Astrocyte (in vitro differentiated cells and primary cell): ENCODE measurements at regions not wholly inside any gene's neighbourhood (a gene's known extent, or its start where the extent isn't known, plus 50 kb on each side); places are given as distances from the start of the nearest gene placed in this dataset.

ENCODE experiments used
- DNase-seq: peaks from one replicate; pipeline ENCODE4 v3.0.0-alpha.2; 2010; ENCODE audit warnings: low read depth
- FAIRE-seq: peaks from 2 replicates; lab custom pipeline; 2011; peaks lifted over from hg19 to GRCh38; lab: Jason Lieb, UNC
- H2AFZ ChIP-seq: 2 replicates; pipeline ENCODE4 v1.6.0; 2012; ENCODE audit warnings: low read depth, low read length, inconsistent platforms
- H3K27ac ChIP-seq: 2 replicates; pipeline ENCODE4 v1.5.1; 2011; ENCODE audit warnings: low read depth, low read length, inconsistent platforms
- H3K27me3 ChIP-seq: 2 replicates; pipeline ENCODE4 v1.6.0; 2011; ENCODE audit warnings: low read length, inconsistent platforms; ENCODE audit not compliant: insufficient read depth
- H3K36me3 ChIP-seq: 2 replicates; pipeline ENCODE4 v1.5.1; 2011; ENCODE audit warnings: low read length, inconsistent platforms; ENCODE audit not compliant: insufficient read depth
- H3K4me1 ChIP-seq: 2 replicates; pipeline ENCODE4 v1.5.1; 2011; ENCODE audit warnings: low read length, inconsistent platforms; ENCODE audit not compliant: insufficient read depth
- H3K4me2 ChIP-seq: 2 replicates; pipeline ENCODE4 v1.6.0; 2012; ENCODE audit warnings: low read length, inconsistent platforms
- H3K4me3 ChIP-seq: 2 replicates; pipeline ENCODE4 v1.5.1; 2011; ENCODE audit warnings: low read depth, mild to moderate bottlenecking, low read length, inconsistent platforms; ENCODE audit not compliant: insufficient read depth
- H3K79me2 ChIP-seq: 2 replicates; pipeline ENCODE4 v1.6.0; 2012; ENCODE audit warnings: mild to moderate bottlenecking, low read length, inconsistent platforms; ENCODE audit not compliant: insufficient read depth
- H3K9ac ChIP-seq: 2 replicates; pipeline ENCODE4 v1.6.0; 2012; ENCODE audit warnings: mild to moderate bottlenecking, low read length, inconsistent platforms
- H3K9me3 ChIP-seq: 2 replicates; pipeline ENCODE4 v1.5.1; 2012; ENCODE audit warnings: low read depth, mild to moderate bottlenecking, low read length, inconsistent platforms; ENCODE audit not compliant: insufficient read depth
- H4K20me1 ChIP-seq: 2 replicates; pipeline ENCODE4 v1.6.0; 2012; ENCODE audit warnings: low read length, inconsistent platforms; ENCODE audit not compliant: insufficient read depth
- H3K27ac Mint-ChIP-seq: one replicate; pipeline ENCODE4 v1.8.0; 2021; ENCODE audit warnings: mild to moderate bottlenecking, mixed read lengths; ENCODE audit not compliant: unreplicated experiment
- H3K27me3 Mint-ChIP-seq: one replicate; pipeline ENCODE4 v1.8.0; 2021; ENCODE audit warnings: low read depth, mixed read lengths; ENCODE audit not compliant: unreplicated experiment
- H3K36me3 Mint-ChIP-seq: one replicate; pipeline ENCODE4 v1.8.0; 2021; ENCODE audit warnings: low read depth, mixed read lengths; ENCODE audit not compliant: unreplicated experiment
- H3K4me1 Mint-ChIP-seq: one replicate; pipeline ENCODE4 v1.8.0; 2021; ENCODE audit warnings: low read depth, mixed read lengths; ENCODE audit not compliant: unreplicated experiment
- H3K4me3 Mint-ChIP-seq: one replicate; pipeline ENCODE4 v1.8.0; 2021; ENCODE audit warnings: mild to moderate bottlenecking, moderate library complexity, mixed read lengths; ENCODE audit not compliant: unreplicated experiment
- H3K9me3 Mint-ChIP-seq: one replicate; pipeline ENCODE4 v1.8.0; 2021; ENCODE audit warnings: mild to moderate bottlenecking, mixed read lengths; ENCODE audit not compliant: unreplicated experiment
- CTCF ChIP-seq: IDR thresholded peaks from 2 replicates; pipeline ENCODE4 v1.5.1; 2011; ENCODE audit warnings: low read depth, mild to moderate bottlenecking, inconsistent platforms, low read length, moderate library complexity; ENCODE audit not compliant: insufficient read depth
- EZH2 ChIP-seq: IDR thresholded peaks from 2 replicates; pipeline ENCODE4 v1.6.1; 2012; ENCODE audit warnings: mild to moderate bottlenecking, low read length, inconsistent platforms; ENCODE audit not compliant: insufficient read depth

- Histone ChIP-seq H3K4me1 (peaks cover 23% of the 10 kb centered on the region), H3K4me2 (no peak overlapping the region), H2AFZ (no peak overlapping the region), H3K4me3 (no peak overlapping the region), H3K27ac (no peak overlapping the region), H4K20me1 (no peaks in the 10 kb centered on the region), H3K9me3 (no peaks in the 10 kb centered on the region), H3K79me2 (no peaks in the 10 kb centered on the region), H3K36me3 (no peaks in the 10 kb centered on the region), H3K9ac (no peak overlapping the region), H3K27me3 (no peaks in the 10 kb centered on the region)
- H3K9me3 Mint-ChIP-seq: peaks cover 3% of the 10 kb centered on the region
- no peaks in the 10 kb centered on the region for H3K27me3 Mint-ChIP-seq
- FAIRE-seq: no peak
- no peak overlapping the region for H3K4me3 Mint-ChIP-seq
- peak; percentile 83 for DNase-seq
- no peak overlapping the region for H3K27ac Mint-ChIP-seq
- TF ChIP-seq CTCF: no peak
- TF ChIP-seq EZH2: no peak
- peaks cover 21% of the 10 kb centered on the region for H3K4me1 Mint-ChIP-seq
- H3K36me3 Mint-ChIP-seq: no peaks in the 10 kb centered on the region
Measured at GRCh38 chr2:12816379-12817306, 99.9 kb downstream of the TRIB2 start.

- Histone ChIP-seq H2AFZ (no peak overlapping the region), H3K27me3 (no peaks in the 10 kb centered on the region), H3K4me1 (peaks cover 23% of the 10 kb centered on the region), H3K4me2 (no peak overlapping the region), H3K36me3 (no peaks in the 10 kb centered on the region), H4K20me1 (no peaks in the 10 kb centered on the region), H3K27ac (peak overlapping the region; percentile 90), H3K79me2 (no peaks in the 10 kb centered on the region), H3K9ac (no peak overlapping the region), H3K9me3 (no peaks in the 10 kb centered on the region), H3K4me3 (no peak overlapping the region)
- Mint-ChIP-seq H3K9me3 (peaks cover 5% of the 10 kb centered on the region), H3K36me3 (no peaks in the 10 kb centered on the region), H3K4me3 (no peak overlapping the region), H3K27ac (peak overlapping the region; percentile 23), H3K27me3 (no peaks in the 10 kb centered on the region), H3K4me1 (peaks cover 21% of the 10 kb centered on the region)
- DNase-seq: no peak
- FAIRE-seq: peak; percentile 20
- TF ChIP-seq CTCF (no peak), EZH2 (no peak)
Measured at GRCh38 chr2:12817870-12818269, 101.1 kb downstream of the TRIB2 start.
